HG02970 (cell line): ENCODE measurements at regions not wholly inside any gene's neighbourhood (a gene's known extent, or its start where the extent isn't known, plus 50 kb on each side); places are given as distances from the start of the nearest gene placed in this dataset.
"Not testable (repeated sequence)": the region's sequence is repeated elsewhere in the genome, so short reads cannot be mapped to it uniquely, and the experiment has no call there.

Experiments used
- ATAC-seq: cut with Tn5 transposase; IDR thresholded peaks from one replicate; pipeline ENCODE4 v1.9.1; 2021; ENCODE audit warnings: mild to moderate bottlenecking, moderate library complexity, moderate number of reproducible peaks; ENCODE audit not compliant: unreplicated experiment, low FRiP score

DNA sequence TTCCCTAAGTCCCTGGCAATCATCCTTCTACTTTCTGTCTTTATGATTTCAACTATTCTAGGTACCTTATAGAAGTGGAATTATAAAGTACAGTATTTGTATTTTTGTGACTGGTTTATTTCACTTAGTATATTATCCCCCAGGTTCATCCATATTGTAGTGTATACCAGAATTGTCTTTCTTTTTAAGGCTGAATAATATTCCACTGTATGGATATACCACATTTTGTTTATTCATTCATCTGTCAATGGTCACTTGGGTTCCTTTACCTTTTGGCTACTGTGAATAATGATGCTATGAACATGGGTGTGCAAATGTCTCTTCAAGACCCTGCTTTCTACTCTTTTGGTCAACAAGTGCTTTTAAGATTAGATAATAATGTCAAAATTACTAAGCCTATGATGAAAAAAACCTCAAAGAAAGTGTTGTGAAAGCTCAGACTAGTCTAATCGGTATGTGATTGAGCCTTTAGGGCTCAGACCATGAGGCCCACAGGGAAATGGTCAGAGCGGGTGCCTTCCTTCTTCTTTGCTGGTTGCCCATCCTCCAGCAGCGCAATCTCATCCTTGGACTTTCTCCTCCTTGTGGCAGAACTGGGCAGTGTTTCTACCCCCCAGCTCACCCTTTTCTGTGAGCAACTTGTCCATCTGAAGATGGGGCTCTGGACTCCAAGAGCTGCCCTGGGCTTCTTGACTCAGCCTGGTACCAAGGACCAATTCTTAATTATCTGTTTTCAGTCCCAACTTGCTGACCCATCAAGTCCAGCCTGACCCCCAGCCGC is 105.4 kb downstream of the TTC8 start:
- no peak for ATAC-seq

DNA sequence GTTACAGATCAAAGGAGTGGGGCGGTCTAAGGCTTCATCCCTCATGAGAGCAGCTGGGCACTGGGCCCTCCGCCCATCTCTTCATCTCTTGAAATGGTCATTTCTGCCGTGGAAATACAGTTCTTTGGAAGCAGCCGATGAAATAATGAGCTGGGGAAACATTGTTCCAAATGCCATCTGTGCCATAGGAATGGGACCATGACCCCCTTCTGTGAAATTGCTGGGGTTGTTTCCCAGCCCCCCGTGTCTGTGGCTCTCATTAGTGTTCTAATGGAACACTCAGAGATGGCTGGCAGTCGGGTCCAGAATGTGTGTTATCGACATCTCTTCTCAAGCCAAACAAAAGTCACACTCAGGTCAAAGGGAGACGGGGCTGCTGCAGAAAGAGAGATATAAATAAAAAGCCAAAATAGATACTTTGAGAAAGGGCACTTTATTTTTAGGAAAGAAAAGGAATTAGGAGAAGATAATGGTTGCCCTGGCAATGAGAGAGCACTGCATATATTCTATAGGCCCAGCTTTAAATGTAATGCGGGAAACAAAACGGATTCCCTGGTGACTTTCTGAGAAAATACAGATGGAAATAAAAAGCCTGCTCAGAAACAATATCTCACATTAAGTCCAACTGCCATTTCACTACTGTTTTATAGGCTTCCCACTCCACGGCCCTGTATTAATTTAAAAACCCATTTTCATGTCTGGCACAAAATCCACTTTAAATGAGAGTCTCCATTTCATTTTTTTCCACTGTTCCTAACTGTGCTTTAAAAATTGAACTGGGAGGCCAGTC is 107.1 kb downstream of the TTC8 start:
- no peak for ATAC-seq

DNA sequence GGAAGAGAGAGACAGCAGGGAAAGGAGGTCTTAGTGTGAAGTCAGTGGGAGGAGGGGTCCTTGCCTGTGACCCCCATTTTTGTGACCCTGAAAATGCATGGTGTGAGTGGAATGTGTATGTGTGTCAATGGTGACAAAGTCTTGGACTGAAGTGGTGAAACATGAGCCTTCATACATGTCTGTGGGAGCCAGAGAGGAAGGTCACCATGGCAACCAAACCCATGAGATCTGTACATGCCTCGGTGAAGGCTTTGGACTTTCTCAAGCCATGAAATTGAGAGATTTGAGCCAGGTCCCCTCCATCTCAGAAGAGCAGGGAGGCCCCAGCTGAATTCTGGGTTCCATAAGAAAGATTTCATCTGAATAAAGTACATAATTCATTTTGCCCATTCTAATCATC is 108.7 kb downstream of the TTC8 start:
- ATAC-seq, result no peak

DNA sequence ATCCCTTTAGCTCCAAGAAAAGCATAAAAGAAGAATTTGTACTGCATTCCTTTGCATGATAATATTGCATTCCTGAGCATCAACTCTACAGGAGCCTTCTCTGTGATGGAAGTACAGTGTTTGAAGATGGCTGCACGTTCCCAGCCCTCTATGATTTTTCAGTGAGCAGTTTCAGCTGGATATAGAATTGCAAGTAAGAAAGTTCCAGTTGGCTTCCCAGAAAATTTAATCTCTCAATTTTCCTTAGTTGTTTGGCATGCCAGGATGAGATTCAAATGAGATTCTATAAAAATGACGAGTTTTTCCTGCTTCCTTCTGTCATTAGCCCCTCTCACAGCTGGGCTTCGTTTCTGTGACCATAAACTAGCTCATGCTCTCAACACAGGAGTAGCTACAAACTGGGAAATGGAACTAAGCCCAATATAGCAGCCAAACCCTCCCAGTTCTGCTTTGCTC is 109.9 kb downstream of the TTC8 start:
- ATAC-seq, result no peak

DNA sequence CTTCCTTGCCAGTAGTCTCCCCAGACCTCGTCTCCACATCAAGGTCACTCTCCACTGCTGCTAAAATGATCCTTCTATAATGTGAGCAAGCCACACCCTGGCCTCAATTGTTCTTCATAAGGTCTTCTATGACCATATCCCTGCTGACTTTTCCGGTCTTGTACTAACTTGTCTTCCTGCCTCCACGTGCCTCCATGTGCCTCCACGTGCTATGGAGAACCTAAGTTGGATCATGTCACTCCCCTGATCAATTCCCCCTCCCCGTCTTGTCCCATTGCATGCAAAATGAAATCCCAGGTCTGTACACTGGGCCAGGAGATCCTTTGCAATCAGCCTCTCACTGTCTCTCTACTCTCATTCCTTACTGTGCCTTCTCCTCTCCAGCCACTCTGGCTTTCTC is 110.6 kb downstream of the TTC8 start:
- no peak for ATAC-seq

DNA sequence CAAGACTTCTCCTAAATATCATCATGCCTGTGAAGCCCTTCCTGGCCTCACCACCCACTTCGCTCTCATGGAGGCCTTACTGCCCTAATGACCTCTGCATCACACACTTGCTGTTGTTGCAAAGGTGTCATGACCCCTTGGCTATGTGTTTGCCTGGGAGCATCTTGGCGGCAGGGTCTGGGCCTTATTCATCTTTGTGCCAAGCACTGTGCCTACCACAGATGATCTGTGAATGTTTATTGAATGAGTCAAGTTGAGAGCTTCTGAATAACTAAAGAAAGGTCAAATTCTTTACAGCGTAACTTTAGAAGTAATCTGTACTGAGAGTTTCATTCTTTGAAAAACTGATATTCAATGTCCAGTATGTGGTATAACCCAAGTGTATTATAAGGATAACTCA is 113.3 kb downstream of the TTC8 start:
- ATAC-seq, result no peak

DNA sequence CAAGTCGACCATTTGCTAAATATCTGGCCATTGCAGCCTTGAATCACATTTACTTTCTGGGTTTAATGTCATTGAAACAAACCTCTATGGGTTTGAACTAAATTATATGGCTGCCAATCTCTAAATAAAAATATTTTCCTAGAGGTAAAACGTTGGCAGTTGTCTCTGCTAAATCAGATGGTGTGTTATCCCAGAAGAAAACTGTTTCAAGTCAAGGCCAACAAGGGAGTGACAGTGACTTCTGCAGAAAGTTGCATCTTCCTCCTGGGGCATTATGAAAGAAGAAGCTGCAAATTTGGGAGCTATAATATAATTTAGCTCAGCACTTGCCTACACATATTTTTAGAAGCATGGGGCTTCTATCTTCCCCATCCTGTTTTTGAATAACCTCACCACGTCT is 116.2 kb downstream of the TTC8 start:
- ATAC-seq, result no peak

DNA sequence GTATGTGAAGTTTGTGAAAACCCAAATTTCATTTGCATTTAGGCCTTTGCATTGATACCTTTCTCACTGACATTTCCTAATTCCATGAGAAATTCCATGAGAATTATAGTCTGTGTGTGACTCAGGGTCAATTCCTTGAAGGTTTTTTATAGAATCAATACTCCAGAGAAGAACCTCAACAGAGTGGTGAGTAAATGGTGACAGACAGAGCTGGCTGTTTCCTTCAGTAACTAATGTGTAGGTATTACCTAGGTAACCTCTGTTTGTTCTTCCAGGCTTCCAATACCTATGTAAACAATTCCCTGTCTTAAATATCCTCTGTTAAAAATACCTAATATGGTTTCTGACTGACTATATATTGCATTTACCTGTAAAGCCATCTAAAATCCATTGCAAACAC is 117.0 kb downstream of the TTC8 start:
- no peak for ATAC-seq

DNA sequence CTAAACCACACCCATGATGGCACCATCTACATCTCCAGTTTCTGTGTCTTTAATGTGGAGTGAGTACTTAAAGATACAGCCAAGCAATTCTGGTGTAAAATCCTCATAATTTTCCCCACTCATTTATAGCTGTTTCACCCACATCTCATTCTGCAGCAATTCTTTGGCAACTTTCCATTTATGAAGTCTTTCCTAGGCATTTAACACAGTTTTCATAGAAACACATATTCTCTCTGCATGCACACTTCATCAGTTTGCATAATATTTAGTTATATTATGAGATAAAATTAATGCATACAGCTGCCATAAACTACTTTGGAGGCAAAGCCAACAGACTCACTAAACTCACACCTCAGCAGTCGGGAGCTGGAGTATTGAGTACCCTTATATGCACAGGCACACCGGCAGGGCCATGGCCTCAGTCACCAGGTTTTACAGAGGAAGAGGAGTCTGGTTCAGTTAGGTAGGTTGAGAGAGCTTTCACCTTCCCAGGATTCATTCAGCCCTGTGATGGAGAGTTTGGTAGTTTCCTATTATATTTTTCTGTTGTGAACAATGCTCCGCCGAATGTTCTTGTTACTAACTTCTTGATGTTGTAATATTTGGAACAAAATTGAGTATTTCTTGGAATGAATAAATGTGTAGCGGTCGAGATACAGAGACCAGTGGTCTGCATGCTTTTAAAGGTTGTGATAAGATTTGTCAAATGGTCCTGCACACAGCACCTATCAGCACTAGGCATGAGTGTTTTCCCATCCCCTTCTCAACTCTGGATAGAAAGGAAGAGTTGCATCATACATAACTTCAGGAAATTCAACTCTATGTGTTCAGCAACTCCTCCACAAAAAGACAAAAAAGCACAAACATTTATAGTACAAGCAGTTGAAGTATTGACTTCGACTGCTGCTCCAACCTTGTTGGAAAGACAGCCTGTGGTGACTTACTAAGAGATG is 123.5 kb downstream of the TTC8 start:
- ATAC-seq, result no peak

DNA sequence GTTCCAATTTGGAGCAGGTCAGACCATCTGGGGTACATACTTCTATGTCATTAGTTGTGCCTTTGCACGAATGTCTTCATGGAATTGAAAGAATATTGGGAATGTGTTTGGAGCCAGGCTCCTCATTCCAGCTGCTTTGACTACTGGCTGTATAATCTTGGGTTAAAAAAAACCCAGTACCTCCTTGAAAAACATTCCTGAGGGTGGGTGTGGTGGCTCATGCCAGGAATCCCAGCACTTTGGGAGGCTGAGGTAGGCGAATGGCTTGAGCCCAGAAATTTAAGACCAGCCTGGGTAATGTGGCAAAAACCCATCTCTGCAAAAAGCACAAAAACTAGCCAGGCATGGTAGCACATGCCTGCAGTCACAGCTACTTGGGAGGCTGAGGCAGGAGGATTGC is 125.6 kb downstream of the TTC8 start:
- ATAC-seq, result no peak

DNA sequence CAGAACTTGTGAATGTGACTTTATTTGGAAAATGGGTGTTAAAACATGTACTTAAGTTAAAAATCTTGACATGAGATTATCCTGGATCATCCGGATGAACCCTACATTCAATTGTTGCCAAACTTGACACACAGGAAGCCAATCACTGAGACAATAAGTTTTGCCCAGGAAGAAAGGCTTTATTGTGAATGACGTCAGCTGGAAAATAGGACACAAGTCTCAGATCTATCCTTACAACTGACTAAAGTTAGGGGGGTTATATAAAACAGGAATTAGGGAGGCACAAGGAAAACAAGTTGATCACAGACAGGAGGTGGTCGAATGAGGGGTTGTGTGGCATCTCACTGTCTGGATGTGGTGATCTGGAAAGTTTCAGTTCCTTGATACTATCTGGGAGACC is 126.9 kb downstream of the TTC8 start:
- no peak for ATAC-seq

DNA sequence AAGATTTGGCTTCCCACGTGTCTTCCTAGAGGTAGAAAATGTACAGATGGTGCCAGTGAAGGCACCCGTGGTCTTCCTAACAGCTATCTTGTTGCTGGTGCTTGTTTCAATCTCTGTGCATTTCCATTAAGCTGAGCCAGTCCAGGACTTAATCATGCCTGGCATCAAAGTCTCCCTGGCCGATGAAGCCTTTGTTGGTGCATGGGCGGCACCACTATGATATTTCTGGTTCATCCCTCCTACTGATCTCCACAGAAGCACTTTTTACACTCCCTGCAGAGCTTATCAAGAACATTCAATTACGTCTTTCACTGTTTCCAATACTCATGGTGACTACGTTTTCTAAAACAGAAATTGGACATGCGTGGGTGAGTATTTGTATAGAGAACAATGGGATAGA is 128.4 kb downstream of the TTC8 start:
- no peak for ATAC-seq

DNA sequence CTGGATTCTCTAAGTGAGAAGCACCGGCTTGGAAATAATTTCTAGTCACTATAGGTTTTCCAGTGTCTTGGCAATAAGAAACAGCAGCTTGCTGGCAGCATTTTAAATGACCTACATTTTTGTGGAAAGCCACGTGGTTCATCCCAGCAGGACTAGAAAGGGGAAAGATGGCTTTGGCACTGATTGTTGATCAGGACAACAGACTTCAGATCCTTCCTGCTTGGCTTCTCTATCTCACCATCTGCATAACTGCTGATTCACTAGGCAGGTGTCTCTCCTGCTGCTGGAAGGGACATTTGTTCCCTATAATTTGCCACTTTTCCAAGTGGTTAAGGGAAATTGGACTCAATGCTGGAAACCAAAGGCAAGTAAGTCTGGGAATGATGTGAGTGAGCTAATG is 131.0 kb downstream of the TTC8 start:
- ATAC-seq, result no peak

DNA sequence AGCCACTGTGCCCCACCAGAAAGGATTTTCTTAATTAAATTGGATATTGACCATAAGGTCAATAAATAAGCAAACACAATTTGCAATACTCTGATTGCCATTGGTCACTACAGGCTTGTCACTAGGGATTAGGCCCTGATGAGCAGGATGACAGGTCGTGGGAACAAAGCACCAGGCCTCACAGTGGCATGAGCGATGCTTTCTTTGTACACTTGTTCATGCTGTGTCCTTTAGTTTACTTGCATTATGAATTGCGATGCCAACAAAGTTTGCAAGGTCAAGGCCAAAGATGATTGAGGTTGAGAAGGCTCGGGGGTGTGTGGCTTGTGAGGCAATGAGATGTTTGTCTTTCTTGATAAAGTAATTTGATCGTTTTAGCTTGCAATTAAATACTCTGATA is 136.0 kb downstream of the TTC8 start:
- ATAC-seq, result no peak

DNA sequence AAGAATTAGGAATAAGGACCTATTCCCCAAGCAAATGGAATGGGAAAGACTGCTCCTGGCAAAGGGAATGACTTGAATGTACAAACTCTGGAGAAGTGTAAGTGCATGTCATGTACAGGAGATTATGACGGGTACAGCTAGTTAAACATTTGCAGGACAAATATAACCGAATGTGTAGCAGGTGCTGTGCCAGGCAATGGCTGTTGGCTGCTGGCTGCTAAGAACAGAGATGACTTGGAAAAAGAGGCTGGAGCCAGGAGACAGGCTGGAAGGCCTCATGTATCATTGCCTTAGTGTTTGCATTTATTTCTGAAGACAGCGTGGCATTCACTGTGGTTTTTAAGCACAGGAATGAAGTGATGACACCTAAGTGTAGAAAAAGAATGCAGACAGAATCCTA is 136.8 kb downstream of the TTC8 start:
- ATAC-seq, result no peak

DNA sequence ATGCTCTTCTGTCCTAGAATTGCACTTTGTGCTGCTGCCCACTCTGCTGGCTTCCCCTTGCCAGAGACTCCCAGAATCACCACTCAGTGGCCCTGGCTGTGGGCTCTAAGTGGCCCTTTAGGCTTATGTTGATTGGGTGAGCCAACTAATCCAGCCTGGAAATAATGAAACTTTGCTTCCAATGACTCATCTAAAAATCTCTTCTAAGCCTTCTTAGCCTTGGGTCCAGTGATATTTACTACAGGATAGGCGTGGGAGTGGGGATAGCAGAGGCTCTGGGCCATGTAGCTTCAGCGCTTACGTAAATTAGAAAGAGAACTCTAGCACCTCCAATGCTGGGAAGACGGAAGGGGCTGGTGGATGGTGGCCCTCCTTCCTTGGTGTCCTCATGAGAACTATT is 137.9 kb downstream of the TTC8 start:
- no peak for ATAC-seq

DNA sequence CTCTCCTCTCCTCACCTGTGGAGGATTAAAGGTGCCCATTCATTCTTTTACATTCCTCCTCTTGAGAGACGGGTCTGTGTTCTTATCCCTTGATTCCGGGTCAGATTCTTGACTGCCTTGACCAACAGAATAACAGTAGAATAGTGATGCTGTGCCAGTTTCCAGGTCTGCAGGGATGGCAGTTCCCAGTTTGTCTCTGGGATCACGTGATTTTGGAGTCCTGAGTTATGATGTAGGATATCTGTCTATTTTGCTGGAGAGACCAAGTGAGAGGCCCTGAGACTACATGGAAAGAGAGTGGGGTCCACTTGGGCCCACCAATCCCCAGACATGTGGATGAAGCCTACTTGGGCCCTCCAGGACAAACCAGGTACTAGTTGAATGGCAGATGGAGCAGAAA is 142.8 kb downstream of the TTC8 start:
- ATAC-seq, result no peak

DNA sequence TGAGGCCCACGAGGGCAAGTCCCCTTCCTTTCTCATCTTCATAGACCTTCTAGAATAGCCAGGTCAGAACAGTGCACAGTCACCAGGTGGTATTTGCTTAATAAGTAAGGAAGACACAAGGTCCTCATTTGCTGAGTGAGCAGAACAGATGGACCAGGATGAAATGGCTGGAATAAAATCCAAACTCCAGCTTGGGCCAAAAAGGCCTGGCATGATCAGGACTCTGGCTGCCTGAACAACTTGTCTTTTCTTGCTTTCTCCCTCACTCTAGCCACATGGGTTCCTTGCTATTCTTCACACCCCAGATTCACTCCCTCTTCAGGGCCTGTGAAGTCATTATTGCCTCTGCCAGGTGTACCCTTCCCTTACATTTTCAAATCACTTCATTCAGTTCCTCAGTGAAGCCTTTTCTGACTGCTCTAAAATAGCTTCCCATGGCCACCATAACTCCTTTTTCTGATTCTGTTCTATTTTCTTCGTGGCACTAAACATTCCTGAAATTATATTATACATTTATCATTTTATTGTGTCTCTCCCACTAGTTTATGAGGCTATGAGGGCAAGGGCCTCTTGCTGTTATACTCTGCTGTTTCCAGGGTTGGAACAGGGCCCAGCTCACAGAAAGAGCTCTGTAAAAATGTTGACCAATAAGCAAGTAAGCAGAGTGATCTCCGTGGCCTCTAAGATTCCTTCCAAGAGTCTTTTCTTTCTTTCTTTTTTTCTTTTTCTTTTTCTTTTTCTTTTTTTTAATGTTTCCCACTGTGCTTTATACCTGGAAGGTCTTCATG is 150.8 kb downstream of the TTC8 start:
- ATAC-seq, result no peak

DNA sequence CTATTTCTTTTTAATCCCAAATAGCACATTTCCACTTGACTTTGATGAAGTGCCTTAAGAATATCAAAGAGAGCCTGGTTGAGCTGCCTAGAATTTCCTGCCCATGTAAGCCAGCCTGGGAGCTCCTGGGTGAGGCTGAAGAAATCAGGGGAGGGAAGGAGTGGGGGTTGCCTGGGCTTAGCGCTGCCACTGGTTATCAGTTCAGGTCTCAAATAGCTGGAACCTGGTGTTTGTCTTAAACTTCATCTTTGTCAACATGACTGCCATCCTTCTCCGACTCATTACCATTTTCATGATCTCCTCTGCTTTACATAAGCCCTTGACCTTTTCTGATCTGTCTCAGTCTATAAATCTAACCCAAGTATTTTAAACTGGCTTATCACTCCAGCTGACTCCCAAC is 151.5 kb downstream of the TTC8 start:
- no peak for ATAC-seq

DNA sequence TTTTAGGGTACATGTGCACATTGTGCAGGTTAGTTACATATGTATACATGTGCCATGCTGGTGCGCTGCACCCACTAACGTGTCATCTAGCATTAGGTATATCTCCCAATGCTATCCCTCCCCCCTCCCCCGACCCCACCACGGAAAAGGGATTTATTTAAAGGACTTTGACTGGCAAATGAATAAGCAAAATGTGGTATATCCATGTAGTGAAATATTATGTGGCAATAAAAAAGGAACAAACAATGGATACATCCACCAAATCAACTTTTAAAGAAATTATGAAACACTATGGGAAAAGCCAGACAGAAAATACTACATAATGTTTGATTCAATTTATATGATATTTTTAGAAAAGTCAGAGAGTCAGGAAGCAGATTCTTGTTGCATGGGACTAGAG is 156.5 kb downstream of the TTC8 start:
- ATAC-seq, result not testable (repeated sequence)
